GM21447 (cell line): ENCODE measurements at regions not wholly inside any gene's neighbourhood (a gene's known extent, or its start where the extent isn't known, plus 50 kb on each side); places are given as distances from the start of the nearest gene placed in this dataset.

Experiments
- ATAC-seq: cut with Tn5 transposase; IDR thresholded peaks from one replicate; pipeline ENCODE4 v1.9.1; 2021; ENCODE audit not compliant: unreplicated experiment

GRCh38 chr2:40896358-40896757 is 444.5 kb upstream of the SLC8A1 start:
- no peak for ATAC-seq

- no peak for ATAC-seq
Measured at GRCh38 chr2:40914666-40915065, 462.8 kb upstream of the SLC8A1 start.

- no peak for ATAC-seq
Measured at GRCh38 chr2:40915651-40916050, 463.8 kb upstream of the SLC8A1 start.

DNA sequence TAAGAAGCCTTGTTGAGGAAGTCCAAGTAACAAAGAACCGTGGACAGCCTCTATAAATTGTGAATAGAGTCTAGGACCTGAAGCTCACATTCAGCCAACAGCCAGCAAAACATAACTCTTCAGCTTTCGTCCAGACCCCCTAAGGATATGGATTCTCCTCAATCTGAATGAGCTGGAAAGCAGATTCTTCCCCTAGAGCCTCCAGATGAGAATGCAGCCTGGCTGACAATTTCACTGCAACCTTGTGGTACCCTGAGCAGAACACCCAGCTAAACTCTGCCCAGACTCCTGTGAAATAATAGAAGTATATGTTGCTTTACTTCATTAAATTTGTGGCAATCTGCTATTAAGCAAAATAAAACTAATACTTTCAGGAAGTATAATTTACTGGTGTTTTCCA is 483.5 kb upstream of the SLC8A1 start:
- no peak for ATAC-seq

DNA sequence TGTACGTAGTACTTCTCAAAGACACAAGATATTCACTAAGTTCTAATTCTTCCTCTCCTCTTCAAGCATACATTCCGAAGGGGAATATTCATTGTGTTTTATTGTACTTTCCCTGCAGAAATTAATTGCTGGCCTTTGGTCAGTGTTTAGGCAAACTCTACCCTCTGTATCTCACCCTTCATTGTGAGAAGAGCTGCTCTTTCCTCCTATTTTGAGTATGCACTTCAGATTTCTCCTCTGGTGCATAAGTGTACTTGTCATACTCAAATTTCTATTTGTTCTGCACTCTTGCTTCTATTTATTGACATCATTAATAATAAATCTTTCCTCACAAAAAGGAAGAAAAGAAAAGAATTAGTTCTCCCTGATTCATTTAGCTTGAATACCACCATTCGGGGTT is 485.4 kb upstream of the SLC8A1 start:
- ATAC-seq: no peak

GRCh38 chr2:40953341-40953740 is 501.5 kb upstream of the SLC8A1 start:
- ATAC-seq: no peak

DNA sequence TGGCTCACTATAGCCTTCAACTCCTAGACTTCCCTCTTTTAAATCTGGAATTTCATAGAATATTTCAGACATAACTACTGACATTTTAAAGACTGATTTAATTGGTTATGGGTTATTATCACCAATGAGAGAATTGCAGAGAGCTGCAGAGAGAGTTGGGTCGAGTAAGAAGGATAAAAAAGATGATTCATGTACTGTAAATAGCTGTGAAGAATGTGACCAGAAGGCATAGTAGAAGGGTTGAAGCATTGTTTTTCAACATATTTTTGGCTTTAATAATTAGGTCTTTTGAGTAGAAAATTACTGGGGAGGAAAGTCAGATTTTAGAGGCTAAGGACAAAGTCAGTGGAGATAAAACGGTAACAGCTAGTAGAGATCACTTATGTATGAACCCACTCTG is 503.2 kb upstream of the SLC8A1 start:
- no peak for ATAC-seq

DNA sequence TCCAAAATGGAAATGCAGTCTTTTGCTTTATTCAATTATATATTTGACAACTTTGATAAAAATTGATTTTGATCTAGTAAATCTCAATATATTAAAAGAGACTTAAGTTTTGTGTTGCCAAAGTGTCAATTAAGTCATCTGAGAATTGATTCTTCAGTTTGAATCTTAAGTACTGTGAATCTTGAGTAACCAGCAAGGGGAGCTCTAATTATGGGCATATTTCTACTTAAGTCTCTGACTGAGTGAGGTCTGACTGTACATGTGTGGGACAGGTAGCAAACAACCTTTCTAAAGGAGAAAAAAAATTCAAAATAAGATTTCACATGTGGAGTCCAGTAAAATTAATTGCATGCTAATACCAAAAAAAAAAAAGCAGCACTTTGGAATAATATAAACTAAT is 503.7 kb upstream of the SLC8A1 start:
- ATAC-seq: no peak

DNA sequence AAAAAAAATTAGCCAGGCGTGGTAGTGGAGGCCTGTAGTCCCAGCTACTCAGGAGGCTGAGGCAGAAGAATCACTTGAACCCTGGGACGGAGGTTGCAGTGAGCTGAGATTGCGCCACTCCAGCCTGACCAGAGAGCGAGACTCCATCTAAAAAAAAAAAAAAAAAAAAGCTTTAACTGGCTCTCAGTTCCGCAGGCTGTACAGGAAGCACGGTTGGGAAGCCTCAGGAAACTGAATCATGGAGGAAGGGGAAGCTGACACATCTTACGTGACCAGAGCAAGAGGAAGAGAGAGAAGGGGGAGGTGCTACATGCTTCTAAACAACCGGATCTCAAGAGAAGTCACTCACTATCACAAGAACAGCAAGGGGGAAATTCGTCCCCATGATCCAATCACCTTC is 505.6 kb upstream of the SLC8A1 start:
- ATAC-seq: no peak

GRCh38 chr2:40962026-40962425 is 510.1 kb upstream of the SLC8A1 start:
- no peak for ATAC-seq

- no peak for ATAC-seq
Measured at GRCh38 chr2:40964509-40965250, 512.8 kb upstream of the SLC8A1 start.

- ATAC-seq: no peak
Measured at GRCh38 chr2:40967451-40967850, 515.6 kb upstream of the SLC8A1 start.

- ATAC-seq: no peak
Measured at GRCh38 chr2:40975151-40975550, 523.3 kb upstream of the SLC8A1 start.

GRCh38 chr2:40997362-40997761 is 545.5 kb upstream of the SLC8A1 start:
- ATAC-seq: no peak

- ATAC-seq: no peak
Measured at GRCh38 chr2:41000374-41000773, 548.5 kb upstream of the SLC8A1 start.

- ATAC-seq: no peak
Measured at GRCh38 chr2:41000906-41001305, 549.0 kb upstream of the SLC8A1 start.

GRCh38 chr2:41004700-41005099 is 552.8 kb upstream of the SLC8A1 start:
- ATAC-seq: no peak

GRCh38 chr2:41020358-41020757 is 568.5 kb upstream of the SLC8A1 start:
- ATAC-seq: no peak

GRCh38 chr2:41024816-41025215 is 572.9 kb upstream of the SLC8A1 start:
- ATAC-seq: no peak

DNA sequence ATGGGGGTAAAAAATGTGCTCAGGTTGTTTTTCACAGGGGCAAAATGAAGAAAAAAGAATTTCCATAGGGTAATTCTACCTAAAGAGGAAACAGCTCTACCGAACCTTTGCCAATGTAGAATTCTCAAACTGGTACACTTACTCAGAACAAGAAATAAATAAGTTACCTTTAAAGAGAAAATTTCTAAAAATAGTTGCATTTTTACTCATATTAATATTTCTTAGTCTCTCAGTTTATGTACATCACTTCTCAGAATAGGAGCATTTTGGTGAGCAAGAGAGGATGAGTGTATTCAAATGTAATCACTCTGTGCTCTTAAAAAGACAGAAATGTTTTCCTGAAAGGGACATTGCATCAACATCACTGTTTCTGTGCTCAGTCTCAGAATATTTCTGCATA is 574.7 kb upstream of the SLC8A1 start:
- peak; percentile 80 for ATAC-seq

DNA sequence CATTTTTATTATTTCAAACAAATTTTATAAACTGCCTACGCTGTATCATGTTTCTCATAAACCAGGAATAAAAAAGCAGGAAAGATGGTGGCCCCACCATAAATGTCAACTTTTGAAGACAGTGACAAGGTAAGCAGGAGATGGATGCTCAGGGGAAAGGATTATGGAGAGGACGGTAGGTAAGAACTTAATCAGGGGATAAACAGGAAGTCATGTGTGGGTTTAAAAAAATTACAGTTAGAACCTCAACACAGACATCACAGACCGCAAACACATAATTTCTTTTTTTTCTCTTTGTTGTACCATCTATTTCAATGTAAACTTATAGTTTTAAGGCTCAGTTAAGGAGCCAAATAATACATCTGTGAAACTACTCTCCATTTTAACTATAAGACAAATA is 575.2 kb upstream of the SLC8A1 start:
- no peak for ATAC-seq

DNA sequence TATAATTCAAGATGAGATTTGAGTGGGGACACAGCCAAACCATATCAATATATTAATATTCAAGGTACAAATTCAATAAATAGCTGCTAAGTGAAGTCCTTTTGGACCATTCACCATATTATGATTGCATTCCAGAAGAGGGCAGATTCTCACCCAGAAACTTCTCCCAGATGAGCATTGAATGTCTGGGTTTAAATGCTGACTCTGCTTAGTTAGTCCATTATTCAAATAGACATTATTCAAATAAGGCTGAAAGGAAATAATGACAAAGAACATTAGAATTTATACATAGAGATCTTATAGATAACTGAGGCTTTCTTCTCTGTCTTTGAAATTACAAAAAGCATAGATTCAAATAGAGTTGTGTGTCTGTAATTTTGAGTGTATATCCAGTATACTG is 579.4 kb upstream of the SLC8A1 start:
- no peak for ATAC-seq

DNA sequence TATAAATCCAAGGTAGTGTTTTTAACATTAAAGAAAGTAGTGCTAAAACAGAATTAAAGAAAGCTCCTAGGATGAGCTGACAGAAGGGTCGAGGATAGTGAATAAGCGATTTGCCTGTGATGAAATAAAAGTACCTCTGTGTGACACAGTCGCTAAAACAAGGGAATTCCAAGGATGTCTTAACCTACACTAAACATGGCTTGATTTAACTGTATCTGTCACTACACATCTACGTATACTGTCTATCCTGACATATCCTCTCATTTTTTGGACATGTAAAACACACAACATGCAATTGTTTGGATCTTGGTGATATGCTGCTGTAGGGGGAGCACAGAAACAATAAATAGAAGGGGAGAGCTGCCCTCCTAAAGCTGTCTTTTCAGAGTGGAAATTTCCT is 580.8 kb upstream of the SLC8A1 start:
- no peak for ATAC-seq
